Endodermal cell (in vitro differentiated cells): ENCODE measurements at regions not wholly inside any gene's neighbourhood (a gene's known extent, or its start where the extent isn't known, plus 50 kb on each side); places are given as distances from the start of the nearest gene placed in this dataset.
"Not testable (repeated sequence)": the region's sequence is repeated elsewhere in the genome, so short reads cannot be mapped to it uniquely, and the experiment has no call there.

Experiments
- DNase-seq: peaks from one replicate; pipeline ENCODE4 v3.0.0-alpha.2; 2017
- H3K27ac ChIP-seq: 2 replicates; pipeline ENCODE4 v1.5.1; 2013; ENCODE audit warnings: mild to moderate bottlenecking, low read depth, low read length, moderate library complexity
- H3K27me3 ChIP-seq: 2 replicates; pipeline ENCODE4 v1.6.1; 2013; ENCODE audit warnings: mild to moderate bottlenecking, low read length, moderate library complexity; ENCODE audit not compliant: insufficient read depth, control insufficient read depth, poor library complexity, severe bottlenecking
- H3K36me3 ChIP-seq: 2 replicates; pipeline ENCODE4 v1.7.0; 2013; ENCODE audit warnings: mild to moderate bottlenecking, low read length, moderate library complexity; ENCODE audit not compliant: control insufficient read depth, insufficient read depth
- H3K4me1 ChIP-seq: one replicate; pipeline ENCODE4 v1.7.0; 2013; ENCODE audit warnings: low read length; ENCODE audit not compliant: control insufficient read depth, insufficient read depth
- H3K4me3 ChIP-seq: 2 replicates; pipeline ENCODE4 v1.5.1; 2013; ENCODE audit warnings: mild to moderate bottlenecking, low read length, moderate library complexity
- H3K9ac ChIP-seq: 2 replicates; pipeline ENCODE4 v1.6.1; 2013; ENCODE audit warnings: mild to moderate bottlenecking, low read length, moderate library complexity; ENCODE audit not compliant: poor library complexity, severe bottlenecking; ENCODE audit errors: extremely low read depth
- H3K9me3 ChIP-seq: 2 replicates; pipeline ENCODE4 v1.6.1; 2013; ENCODE audit warnings: mild to moderate bottlenecking, low read length, moderate library complexity; ENCODE audit not compliant: control insufficient read depth
- H3K27ac Mint-ChIP-seq: 2 replicates; pipeline ENCODE4 v1.8.0; 2020; ENCODE audit warnings: mixed read lengths
- H3K27me3 Mint-ChIP-seq: 2 replicates; pipeline ENCODE4 v1.8.0; 2021; ENCODE audit warnings: mild to moderate bottlenecking, mixed read lengths; ENCODE audit not compliant: insufficient read depth
- H3K36me3 Mint-ChIP-seq: 2 replicates; pipeline ENCODE4 v1.8.0; 2020; ENCODE audit warnings: low read depth, mixed read lengths
- H3K4me1 Mint-ChIP-seq: 2 replicates; pipeline ENCODE4 v1.8.0; 2020; ENCODE audit warnings: mixed read lengths
- H3K4me3 Mint-ChIP-seq: 2 replicates; pipeline ENCODE4 v1.8.0; 2020; ENCODE audit warnings: mild to moderate bottlenecking, moderate library complexity, mixed read lengths
- H3K9me3 Mint-ChIP-seq: 2 replicates; pipeline ENCODE4 v1.8.0; 2020; ENCODE audit warnings: mild to moderate bottlenecking, mixed read lengths
- CTCF ChIP-seq: fragments of 200-600 bp; sonication (generic); conservative IDR thresholded peaks from 2 replicates; pipeline ENCODE4 v1.5.0; 2021; ENCODE audit warnings: antibody characterized with exemption, mild to moderate bottlenecking
- WGBS, 2 experiments: methylation state at CpG; one replicate each; pipeline versions ENCODE4 v1.1.5 to v1.1.7; 2013; ENCODE audit warnings: missing lambda C conversion rate in 2 of 2, mixed read lengths in 1 of 2; ENCODE audit not compliant: insufficient coverage in 1 of 2, insufficient read length in 1 of 2; 5-methylcytosine and 5-hydroxymethylcytosine counted together

- H3K9ac ChIP-seq, result no peak overlapping the region
- no peaks in the 10 kb centered on the region for H3K27me3 ChIP-seq
- H3K36me3 Mint-ChIP-seq, result no peaks in the 10 kb centered on the region
- no peak for TF ChIP-seq CTCF
- no peaks in the 10 kb centered on the region for H3K9me3 ChIP-seq
- H3K4me1 Mint-ChIP-seq, result peaks cover 3% of the 10 kb centered on the region
- H3K27ac Mint-ChIP-seq, result no peak overlapping the region
- H3K9me3 Mint-ChIP-seq, result no peaks in the 10 kb centered on the region
- no peak overlapping the region for H3K27ac ChIP-seq
- H3K36me3 ChIP-seq, result no peaks in the 10 kb centered on the region
- H3K27me3 Mint-ChIP-seq, result no peaks in the 10 kb centered on the region
- no peak overlapping the region for H3K4me3 Mint-ChIP-seq
- DNase-seq, result peak; percentile 14
- no peaks in the 10 kb centered on the region for H3K4me1 ChIP-seq
- no peak overlapping the region for H3K4me3 ChIP-seq
Measured at GRCh38 chr22:19661156-19661555, 53.1 kb upstream of the SEPTIN5 start.

GRCh38 chr22:19662049-19662684 is 52.1 kb upstream of the SEPTIN5 start:
- H3K36me3 ChIP-seq, H3K9me3 Mint-ChIP-seq, H3K27me3 Mint-ChIP-seq, H3K27ac Mint-ChIP-seq, H3K4me1 Mint-ChIP-seq, H3K4me3 ChIP-seq, H3K27ac ChIP-seq, H3K9ac ChIP-seq, H3K27me3 ChIP-seq, H3K4me3 Mint-ChIP-seq, H3K36me3 Mint-ChIP-seq, H3K9me3 ChIP-seq, H3K4me1 ChIP-seq: not testable (repeated sequence)
- 80 to 91% methylated on average over 11 to 22 of the region's 22 CpGs for WGBS, 2 experiments
- DNase-seq, result peak; percentile 43

- Mint-ChIP-seq H3K4me1 (peaks cover 3% of the 10 kb centered on the region), H3K27me3 (no peaks in the 10 kb centered on the region), H3K9me3 (no peaks in the 10 kb centered on the region), H3K36me3 (no peaks in the 10 kb centered on the region), H3K27ac (no peak overlapping the region), H3K4me3 (no peak overlapping the region)
- Histone ChIP-seq H3K9me3 (no peaks in the 10 kb centered on the region), H3K4me3 (no peak overlapping the region), H3K9ac (no peak overlapping the region), H3K27me3 (no peaks in the 10 kb centered on the region), H3K36me3 (no peaks in the 10 kb centered on the region), H3K27ac (no peak overlapping the region), H3K4me1 (no peaks in the 10 kb centered on the region)
- no peak for TF ChIP-seq CTCF
- WGBS, 2 experiments, result 87 to 98% methylated on average over 5 to 6 of the region's 6 CpGs
- no peak for DNase-seq
Measured at GRCh38 chr22:19663286-19663815, 51.0 kb upstream of the SEPTIN5 start.
